Fibroblast of pulmonary artery (primary cell): ENCODE measurements at regions not wholly inside any gene's neighbourhood (a gene's known extent, or its start where the extent isn't known, plus 50 kb on each side); places are given as distances from the start of the nearest gene placed in this dataset.

Experiments used
- DNase-seq: peaks from one replicate; pipeline ENCODE4 v3.0.0-alpha.2; 2010; ENCODE audit warnings: low read depth
- H3K4me3 ChIP-seq: replicated peaks from 2 replicates; pipeline ENCODE4 v1.5.1; 2011; ENCODE audit warnings: low read depth, mild to moderate bottlenecking, control low read depth, low read length, moderate library complexity
- TF ChIP-seq, protein P1 (sequence below): IDR thresholded peaks from 2 replicates; pipeline ENCODE4 v1.5.1; 2011; ENCODE audit warnings: mild to moderate bottlenecking, control low read depth, low read length, inconsistent platforms; ENCODE audit errors: missing control alignments

DNA sequence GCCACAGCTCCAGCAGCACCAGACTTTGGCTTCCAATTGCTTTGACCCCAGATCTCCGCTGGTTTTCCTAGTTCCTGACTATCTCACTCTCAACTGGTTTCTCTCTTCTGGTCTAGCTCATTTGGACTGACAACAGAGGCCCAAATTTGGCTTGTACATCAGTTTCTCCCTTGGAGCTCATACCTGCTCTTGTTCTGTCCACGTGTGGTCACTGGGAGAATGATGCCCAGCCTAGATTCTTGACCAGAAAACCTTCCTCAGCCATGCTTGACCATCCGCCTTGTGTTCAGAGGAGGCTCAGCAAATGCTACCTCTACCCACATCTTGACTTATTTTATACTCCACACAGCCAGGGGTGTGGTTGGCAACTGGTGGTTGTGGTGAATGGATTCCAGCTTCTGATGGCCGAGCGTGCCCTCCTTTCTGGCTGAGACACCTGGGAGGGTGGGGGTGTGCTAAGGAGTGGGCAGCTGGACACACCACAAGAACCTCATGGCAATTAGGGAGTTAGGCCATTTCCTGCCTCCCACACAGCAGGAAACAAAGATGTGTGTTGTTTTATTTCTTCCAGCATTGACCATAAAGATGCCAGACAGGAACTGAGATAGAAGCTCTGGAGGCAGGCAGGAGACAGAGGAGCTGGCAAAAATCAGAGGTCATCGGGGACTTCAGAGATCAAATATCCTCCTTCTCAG is 93.8 kb upstream of the FAM20A start:
- peak; percentile 51 for DNase-seq
- H3K4me3 ChIP-seq, result no peak overlapping the region
- TF ChIP-seq, protein P1, sequence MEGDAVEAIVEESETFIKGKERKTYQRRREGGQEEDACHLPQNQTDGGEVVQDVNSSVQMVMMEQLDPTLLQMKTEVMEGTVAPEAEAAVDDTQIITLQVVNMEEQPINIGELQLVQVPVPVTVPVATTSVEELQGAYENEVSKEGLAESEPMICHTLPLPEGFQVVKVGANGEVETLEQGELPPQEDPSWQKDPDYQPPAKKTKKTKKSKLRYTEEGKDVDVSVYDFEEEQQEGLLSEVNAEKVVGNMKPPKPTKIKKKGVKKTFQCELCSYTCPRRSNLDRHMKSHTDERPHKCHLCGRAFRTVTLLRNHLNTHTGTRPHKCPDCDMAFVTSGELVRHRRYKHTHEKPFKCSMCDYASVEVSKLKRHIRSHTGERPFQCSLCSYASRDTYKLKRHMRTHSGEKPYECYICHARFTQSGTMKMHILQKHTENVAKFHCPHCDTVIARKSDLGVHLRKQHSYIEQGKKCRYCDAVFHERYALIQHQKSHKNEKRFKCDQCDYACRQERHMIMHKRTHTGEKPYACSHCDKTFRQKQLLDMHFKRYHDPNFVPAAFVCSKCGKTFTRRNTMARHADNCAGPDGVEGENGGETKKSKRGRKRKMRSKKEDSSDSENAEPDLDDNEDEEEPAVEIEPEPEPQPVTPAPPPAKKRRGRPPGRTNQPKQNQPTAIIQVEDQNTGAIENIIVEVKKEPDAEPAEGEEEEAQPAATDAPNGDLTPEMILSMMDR, result no peak

DNA sequence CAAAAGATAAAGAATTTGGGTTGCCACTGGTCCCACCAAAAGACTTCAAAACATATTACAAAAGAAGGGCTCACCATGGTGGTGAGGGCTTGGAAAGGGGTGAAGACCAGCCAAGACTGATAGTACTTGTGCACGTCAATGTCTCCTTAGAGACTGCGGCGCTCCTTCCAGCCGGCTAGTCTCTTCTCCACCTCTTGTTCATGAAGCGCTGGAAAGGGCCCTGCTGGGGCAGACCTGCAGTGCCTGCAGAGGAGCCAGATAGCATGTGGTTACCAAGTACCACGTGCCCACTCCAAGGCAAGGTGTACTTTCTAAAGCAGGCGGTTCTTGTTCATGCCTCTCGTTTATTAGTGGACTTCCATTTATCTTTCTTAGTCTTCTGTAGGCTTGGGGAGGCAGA is 92.7 kb upstream of the FAM20A start:
- TF ChIP-seq, protein P1, result no peak
- no peak overlapping the region for H3K4me3 ChIP-seq
- DNase-seq, result no peak

DNA sequence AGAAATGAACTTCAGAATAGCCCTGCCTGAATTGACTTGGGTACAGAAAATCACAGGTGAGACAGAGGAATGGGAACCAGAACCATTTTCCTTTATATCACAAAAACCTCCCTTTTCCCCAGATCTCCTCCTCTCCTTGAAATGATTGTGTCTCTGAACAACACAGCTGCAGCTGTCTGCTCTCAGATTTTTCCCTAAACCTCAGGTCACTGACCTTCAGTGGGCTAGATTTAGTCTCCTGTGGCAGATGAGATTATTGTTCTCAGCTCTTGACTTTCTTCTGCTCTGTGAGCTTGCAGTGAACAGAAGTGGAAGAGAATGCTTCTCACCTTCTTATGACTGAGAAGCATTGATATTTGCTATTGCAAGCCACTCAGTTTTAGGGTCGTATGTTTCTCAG is 92.3 kb upstream of the FAM20A start:
- TF ChIP-seq, protein P1, result no peak
- no peak overlapping the region for H3K4me3 ChIP-seq
- DNase-seq, result no peak

DNA sequence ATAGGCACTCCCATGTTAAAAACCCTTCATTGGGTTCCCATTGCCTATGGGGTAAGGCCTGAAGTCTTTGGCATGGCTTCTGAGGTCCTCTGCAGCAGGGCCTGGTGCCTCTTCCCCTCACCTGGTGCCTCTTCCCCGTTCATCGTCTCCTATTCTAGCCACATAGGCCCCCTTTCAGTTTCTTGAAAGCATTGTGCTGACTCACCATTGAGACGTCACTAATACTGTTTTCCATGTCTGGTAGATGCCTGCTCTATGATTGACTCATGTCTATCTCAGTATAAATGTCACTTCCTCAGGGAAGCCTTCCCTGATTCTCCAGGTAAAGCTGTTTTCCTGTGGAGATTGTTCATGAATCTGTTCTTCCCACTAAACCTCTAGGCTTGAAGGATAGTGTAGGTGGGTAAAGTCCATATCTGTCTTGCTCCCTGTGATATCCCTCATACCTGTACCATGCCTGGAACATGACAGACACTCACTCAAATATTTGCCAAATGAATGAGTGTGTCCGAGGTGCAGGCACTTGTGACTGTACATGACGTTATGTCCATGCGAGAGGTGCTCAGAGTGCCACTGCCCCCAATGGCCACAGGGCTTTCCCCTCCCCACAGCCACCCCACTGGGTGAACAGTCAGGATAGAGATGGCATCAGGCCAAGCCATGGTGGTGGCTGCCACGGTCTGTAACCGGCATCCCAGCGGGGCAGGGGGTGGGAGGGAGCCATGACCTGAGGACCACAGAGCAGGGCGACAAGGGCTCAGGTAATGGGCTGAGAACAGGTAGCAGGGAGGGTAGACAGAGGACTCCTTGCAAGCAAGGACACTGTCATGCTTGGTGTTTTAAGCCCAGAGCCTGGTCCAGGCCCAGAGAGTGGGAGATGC is 85.2 kb upstream of the FAM20A start:
- TF ChIP-seq, protein P1, result no peak
- DNase-seq, result no peak
- no peak overlapping the region for H3K4me3 ChIP-seq

DNA sequence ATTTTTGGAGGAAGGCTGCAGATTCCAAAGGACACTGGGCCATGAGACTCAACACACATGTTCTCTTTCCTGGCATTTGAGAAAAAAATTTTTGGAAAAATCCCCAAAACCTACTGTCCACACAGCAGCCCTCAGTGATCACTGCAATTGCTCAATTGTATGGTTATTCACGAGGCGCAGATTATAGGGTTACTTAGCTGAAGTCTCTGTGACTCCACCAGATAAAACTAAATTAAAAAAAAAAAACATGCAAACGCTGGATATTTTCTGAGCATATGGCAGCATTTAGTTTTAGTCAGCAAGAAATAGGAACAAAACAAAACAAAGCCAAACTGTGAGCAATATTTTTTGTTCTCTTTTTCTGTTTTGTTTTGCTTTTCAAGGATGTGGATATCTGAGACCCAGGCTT is 83.8 kb upstream of the FAM20A start:
- TF ChIP-seq, protein P1, result no peak
- H3K4me3 ChIP-seq, result no peak overlapping the region
- peak; percentile 29 for DNase-seq

DNA sequence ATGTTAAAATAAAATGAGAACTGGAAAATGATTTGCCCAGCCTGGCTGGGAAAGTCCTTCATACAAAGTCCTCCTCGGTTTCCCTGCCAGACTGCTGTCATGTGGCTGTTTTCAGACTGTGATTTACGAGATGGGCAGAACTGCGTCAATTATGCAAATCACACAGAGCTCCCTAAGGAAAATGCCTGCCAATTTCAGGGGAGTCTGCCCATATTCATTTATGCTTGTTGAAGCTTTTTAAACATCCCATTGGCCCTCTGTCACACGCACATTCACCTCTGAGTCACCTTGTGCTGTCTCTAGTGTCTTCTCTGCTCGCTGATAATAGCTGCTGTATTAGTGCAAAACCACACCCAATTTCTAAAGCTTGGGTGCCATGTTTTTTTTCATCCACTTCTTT is 81.7 kb upstream of the FAM20A start:
- DNase-seq, result no peak
- no peak overlapping the region for H3K4me3 ChIP-seq

More for the DNA sequence above, 81.7 kb upstream of the FAM20A start:
- TF ChIP-seq, protein P1, result no peak
